SK-N-SH (cell line): ENCODE measurements at regions not wholly inside any gene's neighbourhood (a gene's known extent, or its start where the extent isn't known, plus 50 kb on each side); places are given as distances from the start of the nearest gene placed in this dataset.

Experiments
- CTCF ChIA-PET: fragments of 300-600, 350-600 bp; formaldehyde crosslinking; extraction: SDS; loops from one replicate; lab custom pipeline; 2021; lab: Yijun Ruan, JAX
- POLR2A ChIA-PET: fragments of 350-600 bp; sonication (Branson Sonifier 250); formaldehyde crosslinking; extraction: SDS; loops from one replicate; lab custom pipeline; 2020; ENCODE audit warnings: antibody characterized with exemption, inconsistent platforms; lab: Yijun Ruan, JAX
- DNase-seq: peaks from one replicate; pipeline ENCODE4 v3.0.0; 2012
- H2AFZ ChIP-seq: fragments of 200-600 bp; sonication (generic); 2 replicates; pipeline ENCODE4 v1.8.1; 2016; ENCODE audit warnings: antibody characterized with exemption, mild to moderate bottlenecking, low read depth
- H3F3A ChIP-seq: fragments of 200-600 bp; sonication (generic); replicated peaks from 2 replicates; pipeline ENCODE3; 2016; ENCODE audit warnings: antibody characterized with exemption, mild to moderate bottlenecking; ENCODE audit not compliant: insufficient read depth
- H3K27ac ChIP-seq, 2 experiments: fragments of 200-500 bp in 1 of 2; fragments of 200-600 bp in 1 of 2; sonication (Bioruptor generic) in 1 of 2; sonication (generic), shearing (Covaris generic) in 1 of 2; 2 replicates each; pipeline versions ENCODE4 v1.5.1 to v1.6.1; 2014 to 2016; ENCODE audit warnings: low read depth in 2 of 2, inconsistent platforms in 1 of 2, low read length in 1 of 2, mild to moderate bottlenecking in 1 of 2, mixed read lengths in 1 of 2
- H3K27me3 ChIP-seq: fragments of 200-600 bp; sonication (generic), shearing (Covaris generic); 2 replicates; pipeline ENCODE4 v1.6.1; 2016; ENCODE audit warnings: mixed run types; ENCODE audit not compliant: insufficient read depth
- H3K36me3 ChIP-seq, 2 experiments: fragments of 200-500 bp in 1 of 2; fragments of 200-600 bp in 1 of 2; sonication (Bioruptor generic) in 1 of 2; sonication (generic) in 1 of 2; replicated peaks in 1 of 2; 2 replicates each; pipeline versions ENCODE3 to v1.5.1; 2014 to 2016; ENCODE audit warnings: low read length in 1 of 2, mild to moderate bottlenecking in 1 of 2; ENCODE audit not compliant: insufficient read depth in 2 of 2, control insufficient read depth in 1 of 2
- H3K4me1 ChIP-seq, 2 experiments: fragments of 200-500 bp in 1 of 2; fragments of 200-600 bp in 1 of 2; sonication (Bioruptor generic) in 1 of 2; sonication (generic), shearing (Covaris generic) in 1 of 2; 2 replicates each; pipeline versions ENCODE4 v1.5.1 to v1.6.1; 2014 to 2016; ENCODE audit warnings: low read depth in 1 of 2, low read length in 1 of 2, mixed run types in 1 of 2; ENCODE audit not compliant: insufficient read depth in 2 of 2, control insufficient read depth in 1 of 2
- H3K4me2 ChIP-seq: fragments of 200-600 bp; sonication (generic), shearing (Covaris generic); 2 replicates; pipeline ENCODE4 v1.6.1; 2017; ENCODE audit warnings: mixed run types
- H3K4me3 ChIP-seq, 2 experiments: fragments of 200-500 bp in 1 of 2; fragments of 200-600 bp in 1 of 2; sonication (Bioruptor generic) in 1 of 2; sonication (generic), shearing (Covaris generic) in 1 of 2; 2 replicates each; pipeline versions ENCODE4 v1.5.1 to v1.8.1; 2014 to 2016; ENCODE audit warnings: low read depth in 2 of 2, inconsistent platforms in 1 of 2, low read length in 1 of 2, mild to moderate bottlenecking in 1 of 2, mixed read lengths in 1 of 2, moderate library complexity in 1 of 2
- H3K79me2 ChIP-seq: fragments of 200-600 bp; sonication (generic); 2 replicates; pipeline ENCODE4 v1.8.1; 2017; ENCODE audit warnings: mild to moderate bottlenecking; ENCODE audit not compliant: insufficient read depth
- H3K9ac ChIP-seq: fragments of 200-600 bp; sonication (generic); 2 replicates; pipeline ENCODE4 v1.6.1; 2017; ENCODE audit warnings: mixed run types
- H3K9me2 ChIP-seq: fragments of 200-600 bp; sonication (generic); 2 replicates; pipeline ENCODE4 v1.6.1; 2017; ENCODE audit warnings: mixed run types
- H3K9me3 ChIP-seq: fragments of 200-600 bp; sonication (generic); 2 replicates; pipeline ENCODE4 v1.6.1; 2017; ENCODE audit warnings: mixed run types, mild to moderate bottlenecking, moderate library complexity
- H4K20me1 ChIP-seq: fragments of 200-600 bp; sonication (generic); 2 replicates; pipeline ENCODE4 v1.6.1; 2017; ENCODE audit warnings: mild to moderate bottlenecking, mixed run types; ENCODE audit not compliant: insufficient read depth
- ELF1 ChIP-seq: IDR thresholded peaks from 2 replicates; pipeline ENCODE4 v1.4.0; 2012
- EZH2phosphoT487 ChIP-seq: fragments of 200-600 bp; sonication (generic); IDR thresholded peaks from 2 replicates; pipeline ENCODE4 v1.6.1; 2017; ENCODE audit warnings: low read depth, mixed run types, mild to moderate bottlenecking, antibody characterized with exemption, moderate library complexity, borderline replicate concordance
- FOXJ3 ChIP-seq: sonication (generic); formaldehyde crosslinking; IDR thresholded peaks from 2 replicates; pipeline ENCODE4 v1.5.1; 2020; ENCODE audit warnings: mild to moderate bottlenecking, missing genetic modification reagents
- GABPA ChIP-seq: IDR thresholded peaks from 2 replicates; pipeline ENCODE4 v1.4.0; 2012; ENCODE audit warnings: low read depth, mild to moderate bottlenecking
- MAX ChIP-seq: IDR thresholded peaks from 2 replicates; pipeline ENCODE4 v1.4.0; 2012; ENCODE audit warnings: low read depth
- MEF2A ChIP-seq: IDR thresholded peaks from 2 replicates; pipeline ENCODE4 v1.4.0; 2012; ENCODE audit warnings: low read depth, borderline replicate concordance
- MXI1 ChIP-seq: IDR thresholded peaks from 2 replicates; pipeline ENCODE4 v1.6.1; 2012; ENCODE audit warnings: mild to moderate bottlenecking, low read depth, low read length, improper control_type of control experiment
- NFIC ChIP-seq: IDR thresholded peaks from 2 replicates; pipeline ENCODE4 v1.4.0; 2012; ENCODE audit warnings: borderline replicate concordance
- NRF1 ChIP-seq: IDR thresholded peaks from 2 replicates; pipeline ENCODE4 v1.6.1; 2012; ENCODE audit warnings: low read depth, mild to moderate bottlenecking, low read length
- POLR2AphosphoS5 ChIP-seq: IDR thresholded peaks from 2 replicates; pipeline ENCODE4 v1.6.1; 2012; ENCODE audit warnings: low read depth, low read length
- RCOR1 ChIP-seq: fragments of 150-350 bp; IDR thresholded peaks from 2 replicates; pipeline ENCODE4 v1.6.1; 2017; ENCODE audit warnings: antibody characterized with exemption, low read length
- SIN3A ChIP-seq: IDR thresholded peaks from 2 replicates; pipeline ENCODE4 v1.6.1; 2012; ENCODE audit warnings: low read depth, mild to moderate bottlenecking, low read length, moderate library complexity, borderline replicate concordance
- SMC3 ChIP-seq: IDR thresholded peaks from 2 replicates; pipeline ENCODE4 v1.6.1; 2012; ENCODE audit warnings: low read depth, low read length, improper control_type of control experiment
- TCF12 ChIP-seq: IDR thresholded peaks from 2 replicates; pipeline ENCODE4 v1.4.0; 2012
- TEAD4 ChIP-seq: IDR thresholded peaks from 2 replicates; pipeline ENCODE4 v1.4.0; 2012; ENCODE audit warnings: mild to moderate bottlenecking, borderline replicate concordance; ENCODE audit not compliant: insufficient read depth
- USF1 ChIP-seq: IDR thresholded peaks from 2 replicates; pipeline ENCODE4 v1.4.0; 2012; ENCODE audit warnings: low read depth, borderline replicate concordance
- YY1 ChIP-seq: IDR thresholded peaks from 2 replicates; pipeline ENCODE4 v1.4.0; 2012; ENCODE audit warnings: low read depth, mild to moderate bottlenecking
- ZBTB33 ChIP-seq: IDR thresholded peaks from 2 replicates; pipeline ENCODE4 v1.4.0; 2012; ENCODE audit warnings: low read depth, borderline replicate concordance
- WGBS: methylation state at CpG from one replicate; pipeline ENCODE4 v1.1.6; 2017; ENCODE audit warnings: low lambda C conversion rate; 5-methylcytosine and 5-hydroxymethylcytosine counted together

- H3K36me3 ChIP-seq: no peaks in the 10 kb centered on the region
- no peak overlapping the region for H2AFZ ChIP-seq
- TF ChIP-seq USF1 (no peak), POLR2AphosphoS5 (no peak), EZH2phosphoT487 (no peak), RCOR1 (no peak), FOXJ3 (CRISPR knock-in tag) (no peak), NFIC (no peak), MEF2A (no peak), SMC3 (no peak), MXI1 (no peak)
- no peak for DNase-seq
- H3K9me3 ChIP-seq: no peaks in the 10 kb centered on the region
- no peaks in the 10 kb centered on the region for H3K27me3 ChIP-seq
- no peaks in the 10 kb centered on the region for H3F3A ChIP-seq
- WGBS: 4% methylated on average over 5 of the region's 8 CpGs
- H3K4me1 ChIP-seq: no peaks in the 10 kb centered on the region
- no peaks in the 10 kb centered on the region for H3K79me2 ChIP-seq
- ChIA-PET CTCF (no interaction called here), POLR2A (no interaction called here)
- no peaks in the 10 kb centered on the region for H4K20me1 ChIP-seq
- no peak overlapping the region for H3K27ac ChIP-seq
- no peak overlapping the region for H3K9ac ChIP-seq
- H3K4me3 ChIP-seq: no peak overlapping the region
- no peak overlapping the region for H3K4me2 ChIP-seq
- H3K9me2 ChIP-seq: no peaks in the 10 kb centered on the region
Observed at GRCh38 chr5:3904584-3904983, 309.0 kb downstream of the IRX1 start.

GRCh38 chr5:3905031-3905430, 309.4 kb downstream of the IRX1 start:
- 2% methylated on average over 7 of the region's 7 CpGs for WGBS
- no peaks in the 10 kb centered on the region for H3K4me1 ChIP-seq
- H4K20me1 ChIP-seq: no peaks in the 10 kb centered on the region
- no peak overlapping the region for H3K4me2 ChIP-seq
- H3K9ac ChIP-seq: no peak overlapping the region
- H3F3A ChIP-seq: no peaks in the 10 kb centered on the region
- no peaks in the 10 kb centered on the region for H3K9me2 ChIP-seq
- H3K9me3 ChIP-seq: no peaks in the 10 kb centered on the region
- no peaks in the 10 kb centered on the region for H3K27me3 ChIP-seq
- no peak for TF ChIP-seq GABPA
- TF ChIP-seq SIN3A: no peak
- TF ChIP-seq RCOR1: no peak
- no peak for TF ChIP-seq ELF1
- no peak for TF ChIP-seq TCF12
- TF ChIP-seq SMC3: no peak
- TF ChIP-seq POLR2AphosphoS5: no peak
- ChIA-PET POLR2A (no interaction called here), CTCF (no interaction called here)
- no peak overlapping the region for H3K27ac ChIP-seq
- no peak overlapping the region for H2AFZ ChIP-seq
- no peak overlapping the region for H3K4me3 ChIP-seq
- no peaks in the 10 kb centered on the region for H3K79me2 ChIP-seq
- H3K36me3 ChIP-seq: no peaks in the 10 kb centered on the region
- DNase-seq: no peak

- WGBS: 2% methylated on average over 3 of the region's 3 CpGs
- no peak for DNase-seq
- no peaks in the 10 kb centered on the region for H3K9me3 ChIP-seq
- H3K27ac ChIP-seq: no peak overlapping the region
- no peak overlapping the region for H3K4me2 ChIP-seq
- TF ChIP-seq TEAD4 (no peak), MEF2A (no peak), ZBTB33 (no peak), RCOR1 (no peak), YY1 (no peak), MAX (no peak), EZH2phosphoT487 (no peak), NRF1 (no peak), ELF1 (no peak), TCF12 (no peak)
- H3K4me1 ChIP-seq: no peaks in the 10 kb centered on the region
- H3K79me2 ChIP-seq: no peaks in the 10 kb centered on the region
- no peaks in the 10 kb centered on the region for H3K36me3 ChIP-seq
- no peak overlapping the region for H3K9ac ChIP-seq
- H3K27me3 ChIP-seq: no peaks in the 10 kb centered on the region
- no peak overlapping the region for H3K4me3 ChIP-seq
- H2AFZ ChIP-seq: no peak overlapping the region
- ChIA-PET CTCF (no interaction called here), POLR2A (no interaction called here)
- no peaks in the 10 kb centered on the region for H4K20me1 ChIP-seq
- H3K9me2 ChIP-seq: no peaks in the 10 kb centered on the region
- no peaks in the 10 kb centered on the region for H3F3A ChIP-seq
Observed at GRCh38 chr5:3905521-3905920, 309.9 kb downstream of the IRX1 start.
